ENCODE measurements at regions not wholly inside any gene's neighbourhood (a gene's known extent, or its start where the extent isn't known, plus 50 kb on each side); places are given as distances from the start of the nearest gene placed in this dataset.

GRCh38 chr6:14274546-14275492 is 157.2 kb downstream of the CD83 start:
- Histone ChIP-seq H3K27ac (no peak overlapping the region), H3K4me3 (no peak overlapping the region), H3K4me1 (replicated peaks in 1 of 2) (peaks cover 3 to 4% of the 10 kb centered on the region in 2 donors)
- no peak for ATAC-seq (replicated peaks in 6 of 8)
- in situ Hi-C loops (cut with MboI; ENCODE audit: low pct_unique_long_range_greater_than_20kb in 2 of 9, low sequenced_read_pairs in 9 of 9, unreplicated experiment in 9 of 9) = no loop called here
- WGBS, 10 experiments = 43 to 100% (median 91%) methylated on average over 1 to 10 of the region's 16 CpGs

DNA sequence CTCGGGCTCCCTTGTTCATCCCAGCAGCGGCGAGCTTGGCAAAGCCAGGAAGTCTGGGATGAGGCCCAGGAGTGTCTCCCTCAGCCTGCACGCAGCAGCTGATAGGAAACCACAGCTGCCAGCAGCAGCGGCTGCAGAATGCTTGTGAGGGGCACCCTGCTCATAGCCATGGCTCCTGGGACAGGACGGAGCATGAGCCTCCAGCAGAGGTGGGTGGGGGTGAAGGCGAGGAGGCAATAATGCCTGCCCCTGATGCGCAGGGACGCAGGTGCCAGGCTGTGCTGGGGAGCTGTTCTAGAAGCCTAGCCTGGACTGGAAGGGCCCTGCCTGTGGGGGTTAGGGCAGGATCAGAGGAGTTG is 157.9 kb downstream of the CD83 start:
- in situ Hi-C loops (cut with MboI; ENCODE audit: low pct_unique_long_range_greater_than_20kb in 2 of 9, low sequenced_read_pairs in 9 of 9, unreplicated experiment in 9 of 9) = no loop called here
- no peak for ATAC-seq (replicated peaks in 6 of 8)

DNA sequence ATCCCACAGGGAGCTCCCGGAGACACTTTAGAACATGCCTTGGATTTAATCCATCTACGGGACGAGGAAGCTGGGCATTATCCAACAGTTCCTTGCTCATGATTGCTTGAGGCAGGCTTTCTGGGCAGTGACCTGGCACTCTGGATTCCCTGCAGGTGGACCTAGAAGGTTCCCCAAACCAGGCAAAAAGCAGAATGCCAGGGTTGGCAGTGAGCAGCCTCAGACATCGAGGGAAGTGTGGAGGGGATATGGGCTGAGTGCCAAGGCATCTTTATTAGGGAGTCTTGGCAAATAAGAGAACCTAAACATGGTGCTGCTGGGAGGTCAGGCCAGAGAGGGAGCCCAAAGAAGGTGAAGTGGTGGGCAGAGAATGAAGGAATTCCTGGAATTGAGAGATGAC is 158.5 kb downstream of the CD83 start:
- no peak for ATAC-seq (replicated peaks in 6 of 8)
- no peak overlapping the region for H3K4me3 ChIP-seq
- H3K27ac ChIP-seq = no peak overlapping the region
- H3K4me1 ChIP-seq (replicated peaks in 1 of 2) = peaks cover 3 to 4% of the 10 kb centered on the region in 2 donors
- WGBS, 10 experiments = 61 to 100% (median 79%) methylated on average over 1 to 3 of the region's 4 CpGs; no CpG with 5 or more reads in 5 of the 10 experiments
- in situ Hi-C loops (cut with MboI; ENCODE audit: low pct_unique_long_range_greater_than_20kb in 2 of 9, low sequenced_read_pairs in 9 of 9, unreplicated experiment in 9 of 9) = no loop called here

More for the DNA sequence above, 157.9 kb downstream of the CD83 start:
- Histone ChIP-seq H3K27ac (no peak overlapping the region), H3K4me3 (no peak overlapping the region), H3K4me1 (replicated peaks in 1 of 2) (peaks cover 3 to 4% of the 10 kb centered on the region in 2 donors)
- WGBS, 10 experiments = 62 to 95% (median 85%) methylated on average over 2 to 4 of the region's 9 CpGs; no CpG with 5 or more reads in 4 of the 10 experiments

DNA sequence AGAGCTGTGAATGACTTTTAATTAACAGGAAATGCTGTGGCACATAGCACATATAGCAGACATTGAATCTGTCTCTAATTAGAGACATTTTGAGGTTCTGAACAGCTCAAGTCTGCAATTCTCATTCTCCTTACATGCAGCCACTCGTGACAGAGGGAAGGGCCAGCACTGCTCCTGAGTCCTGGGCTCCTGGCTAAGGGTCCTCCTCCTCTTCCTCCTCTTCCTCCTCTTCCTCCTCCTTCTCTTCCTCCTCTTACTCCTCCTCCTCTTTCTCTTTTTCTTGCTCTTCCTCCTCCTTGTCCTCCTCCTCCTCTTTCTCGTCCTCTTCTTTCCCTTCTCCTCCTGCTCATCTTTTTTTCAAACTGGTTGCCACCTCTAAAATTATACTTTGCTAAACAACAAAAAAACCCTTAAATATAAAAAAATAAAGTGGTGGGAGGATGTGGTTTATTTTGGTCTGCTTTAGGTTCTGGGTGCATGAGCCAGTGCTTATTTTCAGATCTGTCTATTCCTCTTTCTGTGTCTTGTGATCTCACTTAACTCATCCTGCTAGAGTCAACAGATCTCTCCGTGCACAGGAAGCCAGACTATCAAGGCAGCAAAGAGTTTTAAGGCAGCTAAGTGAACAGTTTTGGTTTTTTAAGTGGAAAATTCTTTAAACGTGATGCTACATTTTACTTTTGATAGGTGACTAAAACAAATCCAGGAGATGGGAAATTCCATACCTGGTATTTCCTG is 159.3 kb downstream of the CD83 start:
- Histone ChIP-seq H3K4me3 (no peak overlapping the region), H3K27ac (no peak overlapping the region), H3K4me1 (replicated peaks in 1 of 2) (peaks cover 6 to 8% of the 10 kb centered on the region in 2 donors)
- 27 to 90% (median 75%) methylated on average over 1 to 4 of the region's 4 CpGs for WGBS, 10 experiments
- in situ Hi-C loops (cut with MboI; ENCODE audit: low pct_unique_long_range_greater_than_20kb in 2 of 9, low sequenced_read_pairs in 9 of 9, unreplicated experiment in 9 of 9) = no loop called here
- ATAC-seq (replicated peaks in 6 of 8) = no peak

GRCh38 chr6:14277405-14277930 is 159.9 kb downstream of the CD83 start:
- WGBS, 10 experiments = 89 to 100% (median 100%) methylated on average over 1 to 2 of the region's 2 CpGs; no CpG with 5 or more reads in 3 of the 10 experiments
- H3K4me3 ChIP-seq = no peak overlapping the region
- H3K27ac ChIP-seq = no peak overlapping the region
- H3K4me1 ChIP-seq (replicated peaks in 1 of 2) = peaks cover 12 to 14% of the 10 kb centered on the region in 2 donors
- no peak for ATAC-seq (replicated peaks in 6 of 8)
- in situ Hi-C loops (cut with MboI; ENCODE audit: low pct_unique_long_range_greater_than_20kb in 2 of 9, low sequenced_read_pairs in 9 of 9, unreplicated experiment in 9 of 9) = no loop called here

DNA sequence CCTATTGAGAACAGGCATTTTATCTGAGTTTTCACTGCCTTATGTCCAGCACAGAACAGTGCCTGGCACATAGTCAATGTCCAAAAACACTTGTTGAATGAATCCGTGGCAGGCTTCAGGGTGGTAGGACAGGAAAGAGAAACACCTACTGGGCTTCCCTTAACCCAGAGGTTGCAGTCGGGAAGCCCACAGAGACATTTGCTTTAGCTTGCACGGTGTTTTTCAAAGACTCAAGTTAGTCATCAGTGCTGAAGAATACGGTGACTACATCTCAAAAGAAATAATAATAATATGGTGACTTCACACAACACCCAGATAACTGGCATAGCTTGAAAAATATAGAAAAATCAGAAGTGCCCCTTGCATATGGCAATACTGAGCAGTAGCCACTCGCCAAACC is 160.4 kb downstream of the CD83 start:
- WGBS, 10 experiments = 67 to 100% (median 89%) methylated on average over 1 to 4 of the region's 5 CpGs; no CpG with 5 or more reads in 2 of the 10 experiments
- no peak overlapping the region for H3K27ac ChIP-seq
- H3K4me1 ChIP-seq (replicated peaks in 1 of 2) = peaks cover 16 to 20% of the 10 kb centered on the region in 2 donors
- in situ Hi-C loops (cut with MboI; ENCODE audit: low pct_unique_long_range_greater_than_20kb in 2 of 9, low sequenced_read_pairs in 9 of 9, unreplicated experiment in 9 of 9) = no loop called here
- no peak overlapping the region for H3K4me3 ChIP-seq
- ATAC-seq (replicated peaks in 6 of 8) = peak in 1 of 8 experiments; percentile 8

GRCh38 chr6:14278446-14278845 is 160.9 kb downstream of the CD83 start:
- peak in 5 of 8 experiments; percentile 28 to 91 (median 59) for ATAC-seq (replicated peaks in 6 of 8)
- in situ Hi-C loops (cut with MboI; ENCODE audit: low pct_unique_long_range_greater_than_20kb in 2 of 9, low sequenced_read_pairs in 9 of 9, unreplicated experiment in 9 of 9) = no loop called here
- WGBS, 10 experiments = 7 to 93% (median 33%) methylated on average over 1 to 3 of the region's 6 CpGs; no CpG with 5 or more reads in 2 of the 10 experiments

GRCh38 chr6:14280006-14280510 is 162.5 kb downstream of the CD83 start:
- H3K4me1 ChIP-seq (replicated peaks in 1 of 2) = peaks cover 18 to 35% of the 10 kb centered on the region in 2 donors
- 29 to 100% (median 60%) methylated on average over 1 to 4 of the region's 4 CpGs; no CpG with 5 or more reads in 1 of the 10 experiments for WGBS, 10 experiments
- in situ Hi-C loops (cut with MboI; ENCODE audit: low pct_unique_long_range_greater_than_20kb in 2 of 9, low sequenced_read_pairs in 9 of 9, unreplicated experiment in 9 of 9) = no loop called here
- ATAC-seq (replicated peaks in 6 of 8) = no peak
- H3K27ac ChIP-seq = no peak overlapping the region
- H3K4me3 ChIP-seq = no peak overlapping the region

More at GRCh38 chr6:14278446-14278845, 160.9 kb downstream of the CD83 start:
- H3K4me1 ChIP-seq (replicated peaks in 1 of 2) = peaks cover 16 to 23% of the 10 kb centered on the region in 2 donors
- H3K27ac ChIP-seq = no peak overlapping the region
- no peak overlapping the region for H3K4me3 ChIP-seq

GRCh38 chr6:14280766-14281293 is 163.3 kb downstream of the CD83 start:
- H3K27ac ChIP-seq = no peak overlapping the region
- in situ Hi-C loops (cut with MboI; ENCODE audit: low pct_unique_long_range_greater_than_20kb in 2 of 9, low sequenced_read_pairs in 9 of 9, unreplicated experiment in 9 of 9) = no loop called here
- H3K4me3 ChIP-seq = no peak overlapping the region
- H3K4me1 ChIP-seq (replicated peaks in 1 of 2) = peaks cover 21 to 38% of the 10 kb centered on the region in 2 donors
- ATAC-seq (replicated peaks in 6 of 8) = no peak
- 90 to 100% (median 95%) methylated on average over 2 to 10 of the region's 17 CpGs; no CpG with 5 or more reads in 6 of the 10 experiments for WGBS, 10 experiments

DNA sequence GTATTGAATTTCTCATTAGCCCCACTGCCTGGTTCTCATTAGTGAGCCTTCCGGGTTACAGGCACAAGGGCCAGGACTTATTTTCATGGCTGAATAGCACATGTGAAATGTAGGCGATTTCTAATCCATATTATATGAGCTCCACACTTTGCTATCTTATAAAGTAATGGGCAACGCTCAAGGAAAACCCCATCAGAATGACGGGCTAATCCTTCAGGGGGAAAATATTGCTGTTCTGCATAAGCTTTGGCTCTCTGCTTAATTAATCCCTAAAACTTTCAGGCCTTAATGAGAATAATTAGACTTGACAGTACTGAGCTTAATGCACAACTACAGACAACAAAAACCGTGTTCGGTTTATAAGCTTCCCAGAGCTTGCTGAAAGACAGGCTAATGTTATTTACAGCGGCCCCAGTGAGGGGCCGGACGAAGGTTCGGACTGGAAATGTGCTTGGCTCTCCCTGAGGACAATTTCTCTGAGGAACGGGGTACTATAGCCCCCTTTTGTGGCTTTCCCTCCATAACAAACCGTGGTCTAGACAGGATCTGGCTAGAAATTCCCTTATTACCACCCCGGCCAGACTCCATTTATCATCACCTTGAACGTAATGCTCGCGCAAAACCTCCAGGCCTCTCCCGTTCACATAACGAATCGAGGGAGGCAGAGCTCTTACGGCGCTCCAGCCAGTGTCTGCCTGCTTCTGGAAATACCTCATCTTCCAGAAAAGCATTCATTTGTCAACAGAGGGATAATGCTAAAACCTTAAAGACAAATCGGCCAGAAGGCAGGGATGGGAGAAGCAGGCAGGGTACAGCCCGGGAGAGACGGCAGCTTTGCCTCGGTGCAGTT is 164.5 kb downstream of the CD83 start:
- H3K4me1 ChIP-seq (replicated peaks in 1 of 2) = peaks cover 21 to 42% of the 10 kb centered on the region in 2 donors
- ATAC-seq (replicated peaks in 6 of 8) = peak in 5 of 8 experiments; percentile 49 to 91 (median 88)
- WGBS, 10 experiments = 57 to 95% (median 74%) methylated on average over 4 to 19 of the region's 25 CpGs; no CpG with 5 or more reads in 1 of the 10 experiments
- in situ Hi-C loops (cut with MboI; ENCODE audit: low pct_unique_long_range_greater_than_20kb in 2 of 9, low sequenced_read_pairs in 9 of 9, unreplicated experiment in 9 of 9) = no loop called here
- H3K27ac ChIP-seq = peak overlapping the region; percentile 16 to 46
- no peak overlapping the region for H3K4me3 ChIP-seq

- Histone ChIP-seq H3K4me1 (replicated peaks in 1 of 2) (peaks cover 21 to 42% of the 10 kb centered on the region in 2 donors), H3K27ac (peak overlapping the region in 1 of 2 donors; percentile 46), H3K4me3 (no peak overlapping the region)
- no peak for ATAC-seq (replicated peaks in 6 of 8)
- WGBS, 10 experiments = 61 to 94% (median 83%) methylated on average over 3 to 9 of the region's 10 CpGs; no CpG with 5 or more reads in 2 of the 10 experiments
- in situ Hi-C loops (cut with MboI; ENCODE audit: low pct_unique_long_range_greater_than_20kb in 2 of 9, low sequenced_read_pairs in 9 of 9, unreplicated experiment in 9 of 9) = no loop called here
Observed at GRCh38 chr6:14282854-14283505, 165.4 kb downstream of the CD83 start.

Measured in motor neuron (in vitro differentiated cells).